GM18873 (cell line): ENCODE measurements at regions not wholly inside any gene's neighbourhood (a gene's known extent, or its start where the extent isn't known, plus 50 kb on each side); places are given as distances from the start of the nearest gene placed in this dataset.

Experiments used
- ATAC-seq: cut with Tn5 transposase; IDR thresholded peaks from one replicate; pipeline ENCODE4 v1.9.1; 2021; ENCODE audit warnings: mild to moderate bottlenecking, moderate library complexity, moderate number of reproducible peaks; ENCODE audit not compliant: unreplicated experiment, low FRiP score

DNA sequence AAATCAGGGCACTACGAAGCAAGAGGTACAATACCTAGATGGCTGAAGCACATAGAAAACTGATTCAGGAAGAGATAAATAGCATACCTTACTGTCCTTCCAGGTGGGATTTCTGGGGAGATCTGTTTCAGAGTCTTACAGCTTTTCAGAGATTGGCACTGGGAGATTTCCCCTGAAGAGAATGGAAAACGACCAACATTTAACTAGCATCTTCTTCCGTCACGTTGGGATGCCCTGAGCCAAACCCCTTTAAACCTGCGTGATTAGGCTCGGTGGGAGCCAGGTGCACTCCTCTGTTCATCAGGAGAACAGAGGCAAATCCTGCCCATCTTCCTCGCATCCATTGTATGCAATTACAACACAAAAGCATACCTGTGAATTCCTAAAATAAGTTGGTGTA is 614.5 kb downstream of the HDGFL1 start:
- ATAC-seq = no peak

GRCh38 chr6:23184351-23184750 is 615.0 kb downstream of the HDGFL1 start:
- ATAC-seq = no peak

DNA sequence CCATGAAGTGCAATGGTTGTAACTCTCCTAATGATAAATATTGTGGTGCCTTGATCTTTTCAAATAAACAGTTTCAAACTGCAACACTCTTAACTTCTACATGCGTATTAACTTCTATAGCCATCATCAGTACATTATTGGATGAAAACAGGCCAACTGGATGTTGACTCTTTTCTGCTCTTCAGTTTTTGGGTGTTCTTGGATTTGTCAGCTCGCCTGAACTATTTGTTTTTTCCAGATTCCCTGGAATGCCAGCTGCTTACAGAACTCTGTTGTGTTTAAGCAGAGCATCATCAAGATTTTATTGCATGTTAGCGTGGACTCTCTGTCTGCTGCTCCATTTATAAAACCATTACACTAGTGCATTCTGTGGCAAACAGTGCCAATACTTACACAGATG is 626.1 kb downstream of the HDGFL1 start:
- ATAC-seq = no peak

DNA sequence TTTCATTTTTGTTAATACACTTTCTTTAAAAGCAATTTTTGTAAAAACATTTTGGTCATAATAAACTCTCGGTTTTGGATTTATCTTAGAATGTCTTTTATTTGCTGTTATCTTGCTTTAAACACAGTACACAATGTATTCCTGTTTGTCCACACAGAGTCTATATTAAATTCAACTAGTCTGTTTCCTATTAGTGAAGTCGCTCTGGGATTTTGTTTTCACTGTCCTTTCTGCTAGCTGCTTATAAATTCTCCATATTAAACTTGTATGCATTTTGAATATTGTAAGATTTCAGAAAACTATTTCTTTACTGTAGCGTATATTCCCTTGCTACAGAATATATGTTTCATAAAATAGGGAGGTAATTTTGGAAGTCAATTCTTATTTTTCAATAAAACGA is 630.2 kb downstream of the HDGFL1 start:
- ATAC-seq = no peak

GRCh38 chr6:23200946-23201345 is 631.6 kb downstream of the HDGFL1 start:
- ATAC-seq = no peak

GRCh38 chr6:23202207-23202606 is 632.8 kb downstream of the HDGFL1 start:
- no peak for ATAC-seq

GRCh38 chr6:23212398-23212797 is 643.0 kb downstream of the HDGFL1 start:
- ATAC-seq = no peak

DNA sequence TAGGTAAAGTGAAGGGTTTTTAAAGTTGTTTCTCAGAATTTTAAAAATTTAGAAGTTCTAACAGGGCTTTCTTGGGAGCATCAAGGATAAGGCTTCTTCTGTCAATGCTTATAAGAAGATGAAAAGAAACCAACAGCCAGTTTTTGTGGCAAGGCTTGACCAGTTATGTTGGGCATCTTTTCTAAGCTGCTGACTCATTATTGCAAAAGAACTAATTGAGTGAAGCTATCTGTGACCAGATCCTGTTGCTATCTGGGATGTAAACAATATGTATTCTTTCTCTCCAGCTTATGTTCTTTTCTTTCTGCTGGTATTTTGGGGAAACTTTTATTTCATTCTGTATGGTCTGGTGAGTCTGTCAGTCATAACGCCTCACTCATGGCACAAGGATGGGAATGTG is 643.8 kb downstream of the HDGFL1 start:
- ATAC-seq = no peak

DNA sequence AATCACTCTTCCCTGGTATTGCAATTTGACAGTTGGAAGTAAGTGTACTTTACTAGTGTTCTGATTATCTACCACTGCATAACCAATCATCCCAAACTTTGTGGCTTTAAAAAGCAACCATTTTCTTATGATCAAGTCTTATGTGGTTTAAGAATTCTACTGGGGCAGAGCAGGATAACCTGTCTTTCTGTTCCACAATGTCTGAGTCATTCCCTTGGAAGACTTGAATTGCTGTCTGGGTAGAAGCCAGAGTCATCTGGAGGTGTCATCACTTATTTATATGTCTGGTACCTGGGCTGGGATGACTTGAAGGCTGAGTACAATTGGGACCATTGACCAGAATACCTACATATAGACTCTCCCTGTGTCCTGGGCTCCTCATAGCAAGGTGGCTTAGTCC is 644.3 kb downstream of the HDGFL1 start:
- ATAC-seq = no peak

DNA sequence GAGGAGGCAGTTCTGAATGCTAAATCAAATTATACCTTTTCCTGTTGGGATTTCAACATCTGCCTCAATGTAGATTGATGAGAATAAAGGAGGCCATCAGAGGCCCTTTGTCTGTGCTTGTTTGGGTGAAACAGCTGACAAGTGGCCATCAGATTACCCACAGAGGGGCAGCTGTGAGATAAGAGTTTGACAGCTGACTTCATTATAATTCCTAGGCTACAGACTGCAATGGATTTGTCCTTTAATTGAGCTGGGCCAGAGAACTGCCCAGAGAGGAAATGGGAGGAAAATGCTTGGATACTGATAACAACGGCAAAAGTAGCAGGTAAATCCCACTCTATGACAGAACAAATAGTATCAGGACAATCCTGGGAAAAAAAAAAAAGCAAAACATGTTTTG is 649.4 kb downstream of the HDGFL1 start:
- ATAC-seq = no peak

DNA sequence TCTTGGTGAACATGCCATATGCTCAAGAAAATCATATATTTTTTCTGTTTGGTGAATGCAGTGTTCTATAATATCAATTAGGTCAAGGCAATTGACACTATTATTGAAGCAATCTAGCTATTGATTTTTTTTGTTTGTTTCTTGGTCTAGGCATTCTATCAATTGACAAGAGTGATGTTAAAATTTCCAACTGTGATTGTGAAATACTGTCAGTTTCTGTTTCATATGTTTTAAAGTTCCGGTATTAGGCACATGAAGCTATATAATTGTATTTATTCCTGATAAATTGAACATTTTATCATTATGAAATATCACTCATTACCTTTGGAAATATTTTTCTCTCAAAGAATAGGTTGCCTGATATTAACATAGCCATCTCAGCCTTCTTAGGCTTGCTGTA is 653.4 kb downstream of the HDGFL1 start:
- ATAC-seq = no peak

DNA sequence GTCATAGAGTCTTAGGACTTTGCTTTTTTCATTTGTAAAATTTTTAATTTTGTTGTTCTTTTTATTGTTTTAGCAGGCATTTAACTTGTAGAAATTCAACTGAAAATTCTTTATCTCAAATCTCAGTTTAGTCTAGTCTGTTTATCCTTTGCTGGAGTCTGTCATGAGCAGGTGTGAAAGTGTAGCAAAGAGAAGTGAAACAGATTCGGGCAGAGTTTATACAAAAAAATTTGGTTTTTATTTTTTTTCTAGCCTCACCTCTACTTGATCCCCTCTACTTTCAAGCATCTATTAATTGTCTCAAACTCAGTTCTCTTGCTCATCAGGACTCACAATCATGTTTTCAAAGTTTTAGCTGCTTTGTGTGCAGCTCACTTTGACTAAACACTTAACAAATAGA is 655.2 kb downstream of the HDGFL1 start:
- no peak for ATAC-seq

DNA sequence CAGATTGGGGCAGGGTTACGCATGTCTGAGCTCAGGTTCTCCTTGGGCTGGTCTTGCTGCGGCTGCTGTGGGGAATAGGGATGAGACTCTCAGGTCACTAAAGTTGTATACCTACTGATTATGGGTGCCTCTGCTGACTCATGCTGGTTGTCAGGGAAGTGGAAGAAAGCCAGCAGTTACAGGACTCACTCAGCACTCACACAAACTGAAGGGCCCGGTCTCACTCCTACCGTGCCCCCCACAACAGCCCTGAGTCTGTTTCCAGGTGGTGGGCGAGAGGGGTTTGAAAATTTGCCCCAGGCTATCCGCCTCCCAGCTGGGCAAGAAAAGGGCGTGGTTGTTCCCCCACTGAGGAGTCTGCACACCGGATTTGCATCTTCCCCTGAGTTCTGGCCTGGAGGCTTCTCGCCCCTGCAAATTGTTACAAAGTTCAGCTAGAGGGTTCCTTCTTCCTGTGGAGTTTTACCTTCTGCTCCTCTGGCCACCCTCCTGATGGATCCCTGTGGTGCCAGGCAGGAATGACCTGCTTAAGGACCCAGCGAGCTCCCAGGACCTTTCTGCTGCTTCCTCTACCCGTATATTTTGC is 659.2 kb downstream of the HDGFL1 start:
- ATAC-seq = no peak

DNA sequence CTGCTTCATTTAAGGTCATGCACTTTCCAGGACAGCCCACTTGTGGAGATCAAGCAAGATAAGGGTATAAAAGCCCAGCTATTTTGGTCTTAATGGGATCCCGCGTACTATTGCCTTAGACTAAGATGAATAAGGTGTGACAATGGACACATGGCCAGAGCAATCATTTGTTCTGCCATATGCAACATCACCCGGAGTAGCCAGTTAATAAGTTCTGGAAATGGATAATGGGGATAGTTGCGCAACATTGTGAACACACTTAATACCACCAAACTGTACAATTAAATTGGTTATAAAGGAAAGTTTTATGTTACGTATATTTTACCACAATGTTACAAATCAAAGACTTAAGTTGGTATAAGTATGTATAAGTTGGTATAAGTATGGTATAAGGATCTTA is 674.5 kb downstream of the HDGFL1 start:
- ATAC-seq = no peak

GRCh38 chr6:23244300-23244699 is 674.9 kb downstream of the HDGFL1 start:
- ATAC-seq = no peak

- ATAC-seq = no peak
These were observed 676.2 kb downstream of the HDGFL1 start for GRCh38 chr6:23245572-23245971.

DNA sequence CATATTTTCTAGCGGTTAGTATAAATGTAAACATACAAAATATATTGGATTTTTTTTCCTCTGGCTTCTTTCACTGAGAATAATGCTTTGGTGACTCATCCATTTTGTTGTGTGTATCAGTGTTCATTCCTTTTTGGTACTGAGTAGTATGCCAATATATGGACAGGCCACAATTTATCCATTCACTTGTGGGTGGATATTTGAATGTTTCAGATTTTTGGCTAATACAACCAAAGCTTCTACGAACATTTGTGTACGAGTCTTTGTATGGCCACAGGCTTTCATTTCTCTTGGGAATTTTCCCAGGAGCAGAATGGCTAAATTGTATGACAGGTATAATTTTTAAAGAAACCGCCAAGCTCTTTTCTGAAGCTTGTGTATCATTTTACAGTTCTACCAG is 677.5 kb downstream of the HDGFL1 start:
- ATAC-seq = no peak

DNA sequence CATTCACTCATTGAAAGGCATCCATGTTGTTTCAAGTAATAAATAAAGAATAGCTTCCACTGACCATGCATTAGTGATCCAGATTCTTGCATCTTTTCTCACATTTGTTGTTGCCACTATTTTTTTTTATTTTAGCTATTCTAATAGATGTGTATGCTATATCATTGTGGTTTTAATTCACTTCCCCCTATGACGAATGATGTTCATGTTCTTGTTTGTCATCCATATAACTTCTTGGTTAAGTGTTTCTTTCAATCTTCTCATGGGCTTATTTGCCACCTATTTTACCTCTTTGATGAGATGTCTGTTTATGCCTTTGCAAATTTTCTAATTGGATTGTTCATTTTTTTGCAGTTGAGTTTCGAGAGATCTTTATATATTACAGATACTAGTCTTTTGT is 681.2 kb downstream of the HDGFL1 start:
- no peak for ATAC-seq

DNA sequence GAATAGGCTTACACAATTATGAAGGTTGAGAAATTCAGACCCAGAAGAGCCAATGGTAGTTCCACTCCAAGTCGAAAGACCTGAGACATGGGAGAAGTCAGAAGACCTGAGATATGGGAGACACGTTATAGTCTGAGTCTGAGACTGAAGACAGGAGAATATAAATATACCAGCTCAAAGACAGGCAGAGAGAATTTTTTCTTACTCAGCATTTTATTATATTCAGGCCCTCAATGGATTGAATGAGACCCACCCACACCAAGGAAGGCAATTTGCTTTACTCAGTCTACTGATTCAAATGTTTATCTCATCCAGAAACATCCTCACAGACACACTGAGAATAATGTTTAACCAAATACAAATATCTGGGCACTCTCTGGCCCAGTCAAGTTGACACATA is 693.5 kb downstream of the HDGFL1 start:
- no peak for ATAC-seq

GRCh38 chr6:23265270-23265669 is 695.9 kb downstream of the HDGFL1 start:
- ATAC-seq = no peak

GRCh38 chr6:23266536-23266935 is 697.2 kb downstream of the HDGFL1 start:
- no peak for ATAC-seq

GRCh38 chr6:23267651-23268050 is 698.3 kb downstream of the HDGFL1 start:
- ATAC-seq = no peak

DNA sequence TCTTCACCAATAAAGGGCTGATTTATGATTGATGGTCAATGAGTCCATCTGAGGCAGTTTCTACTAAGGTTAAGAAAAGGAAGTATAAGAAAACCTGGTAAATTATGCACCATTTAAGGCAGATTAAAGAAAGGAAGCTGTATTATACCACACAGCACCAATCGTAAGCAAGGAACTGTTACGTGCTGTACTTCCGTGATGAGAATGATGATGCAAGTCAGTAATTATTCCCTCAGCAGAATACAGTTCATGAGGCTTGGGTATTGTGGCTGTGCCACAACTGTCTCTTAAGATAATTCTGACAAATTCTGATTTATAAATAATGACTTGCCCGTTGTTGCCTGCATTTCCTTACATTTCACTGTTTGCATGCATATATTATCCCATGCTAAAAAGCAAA is 699.0 kb downstream of the HDGFL1 start:
- no peak for ATAC-seq
